NT2/D1 (cell line): ENCODE measurements at regions not wholly inside any gene's neighbourhood (a gene's known extent, or its start where the extent isn't known, plus 50 kb on each side); places are given as distances from the start of the nearest gene placed in this dataset.

ENCODE experiments used
- DNase-seq: peaks from one replicate; pipeline ENCODE4 v3.0.0-alpha.2; 2011; ENCODE audit warnings: low read depth, low spot score
- H3K27me3 ChIP-seq: 2 replicates; pipeline ENCODE4 v1.6.0; 2011; ENCODE audit warnings: mild to moderate bottlenecking; ENCODE audit not compliant: insufficient read length, insufficient read depth
- H3K36me3 ChIP-seq: 2 replicates; pipeline ENCODE4 v1.6.1; 2011; ENCODE audit warnings: mild to moderate bottlenecking, low read length, mixed read lengths; ENCODE audit not compliant: insufficient read depth, insufficient read length
- H3K4me1 ChIP-seq: 2 replicates; pipeline ENCODE4 v1.5.1; 2011; ENCODE audit not compliant: insufficient read depth, insufficient read length
- H3K4me3 ChIP-seq: 2 replicates; pipeline ENCODE4 v1.5.1; 2011; ENCODE audit warnings: low read depth; ENCODE audit not compliant: insufficient read length
- H3K9ac ChIP-seq: 2 replicates; pipeline ENCODE4 v1.6.0; 2011; ENCODE audit warnings: low read depth; ENCODE audit not compliant: insufficient read length
- H3K9me3 ChIP-seq: 2 replicates; pipeline ENCODE4 v1.5.1; 2011; ENCODE audit warnings: mild to moderate bottlenecking, low read length; ENCODE audit not compliant: insufficient read depth
- SUZ12 ChIP-seq: IDR thresholded peaks from 2 replicates; pipeline ENCODE4 v1.6.1; 2011; ENCODE audit not compliant: insufficient read length, insufficient read depth; ENCODE audit errors: extremely low read depth
- YY1 ChIP-seq: IDR thresholded peaks from 2 replicates; pipeline ENCODE4 v1.6.1; 2011; ENCODE audit not compliant: insufficient read length, insufficient read depth
- ZNF274 ChIP-seq: IDR thresholded peaks from 2 replicates; pipeline ENCODE4 v1.6.1; 2011; ENCODE audit warnings: mild to moderate bottlenecking, low read depth, low read length

GRCh38 chr6:167590193-167590592, 236.5 kb upstream of the AFDN start:
- H3K9ac ChIP-seq: no peak overlapping the region
- no peak overlapping the region for H3K4me3 ChIP-seq
- no peak for DNase-seq
- H3K27me3 ChIP-seq: no peaks in the 10 kb centered on the region
- H3K9me3 ChIP-seq: peaks cover 13% of the 10 kb centered on the region; the same call in 1 of the 2 replicates
- no peak for TF ChIP-seq ZNF274
- no peak for TF ChIP-seq YY1
- TF ChIP-seq SUZ12: no peak
- no peaks in the 10 kb centered on the region for H3K36me3 ChIP-seq
- H3K4me1 ChIP-seq: no peaks in the 10 kb centered on the region
